Astrocyte (in vitro differentiated cells and primary cell): ENCODE measurements at regions not wholly inside any gene's neighbourhood (a gene's known extent, or its start where the extent isn't known, plus 50 kb on each side); places are given as distances from the start of the nearest gene placed in this dataset.

Experiments used
- DNase-seq: peaks from one replicate; pipeline ENCODE4 v3.0.0-alpha.2; 2010; ENCODE audit warnings: low read depth
- FAIRE-seq: peaks from 2 replicates; lab custom pipeline; 2011; peaks lifted over from hg19 to GRCh38; lab: Jason Lieb, UNC
- H2AFZ ChIP-seq: 2 replicates; pipeline ENCODE4 v1.6.0; 2012; ENCODE audit warnings: low read depth, low read length, inconsistent platforms
- H3K27ac ChIP-seq: 2 replicates; pipeline ENCODE4 v1.5.1; 2011; ENCODE audit warnings: low read depth, low read length, inconsistent platforms
- H3K27me3 ChIP-seq: 2 replicates; pipeline ENCODE4 v1.6.0; 2011; ENCODE audit warnings: low read length, inconsistent platforms; ENCODE audit not compliant: insufficient read depth
- H3K36me3 ChIP-seq: 2 replicates; pipeline ENCODE4 v1.5.1; 2011; ENCODE audit warnings: low read length, inconsistent platforms; ENCODE audit not compliant: insufficient read depth
- H3K4me1 ChIP-seq: 2 replicates; pipeline ENCODE4 v1.5.1; 2011; ENCODE audit warnings: low read length, inconsistent platforms; ENCODE audit not compliant: insufficient read depth
- H3K4me2 ChIP-seq: 2 replicates; pipeline ENCODE4 v1.6.0; 2012; ENCODE audit warnings: low read length, inconsistent platforms
- H3K4me3 ChIP-seq: 2 replicates; pipeline ENCODE4 v1.5.1; 2011; ENCODE audit warnings: low read depth, mild to moderate bottlenecking, low read length, inconsistent platforms; ENCODE audit not compliant: insufficient read depth
- H3K79me2 ChIP-seq: 2 replicates; pipeline ENCODE4 v1.6.0; 2012; ENCODE audit warnings: mild to moderate bottlenecking, low read length, inconsistent platforms; ENCODE audit not compliant: insufficient read depth
- H3K9ac ChIP-seq: 2 replicates; pipeline ENCODE4 v1.6.0; 2012; ENCODE audit warnings: mild to moderate bottlenecking, low read length, inconsistent platforms
- H3K9me3 ChIP-seq: 2 replicates; pipeline ENCODE4 v1.5.1; 2012; ENCODE audit warnings: low read depth, mild to moderate bottlenecking, low read length, inconsistent platforms; ENCODE audit not compliant: insufficient read depth
- H4K20me1 ChIP-seq: 2 replicates; pipeline ENCODE4 v1.6.0; 2012; ENCODE audit warnings: low read length, inconsistent platforms; ENCODE audit not compliant: insufficient read depth
- H3K27ac Mint-ChIP-seq: one replicate; pipeline ENCODE4 v1.8.0; 2021; ENCODE audit warnings: mild to moderate bottlenecking, mixed read lengths; ENCODE audit not compliant: unreplicated experiment
- H3K27me3 Mint-ChIP-seq: one replicate; pipeline ENCODE4 v1.8.0; 2021; ENCODE audit warnings: low read depth, mixed read lengths; ENCODE audit not compliant: unreplicated experiment
- H3K36me3 Mint-ChIP-seq: one replicate; pipeline ENCODE4 v1.8.0; 2021; ENCODE audit warnings: low read depth, mixed read lengths; ENCODE audit not compliant: unreplicated experiment
- H3K4me1 Mint-ChIP-seq: one replicate; pipeline ENCODE4 v1.8.0; 2021; ENCODE audit warnings: low read depth, mixed read lengths; ENCODE audit not compliant: unreplicated experiment
- H3K4me3 Mint-ChIP-seq: one replicate; pipeline ENCODE4 v1.8.0; 2021; ENCODE audit warnings: mild to moderate bottlenecking, moderate library complexity, mixed read lengths; ENCODE audit not compliant: unreplicated experiment
- H3K9me3 Mint-ChIP-seq: one replicate; pipeline ENCODE4 v1.8.0; 2021; ENCODE audit warnings: mild to moderate bottlenecking, mixed read lengths; ENCODE audit not compliant: unreplicated experiment
- EZH2 ChIP-seq: IDR thresholded peaks from 2 replicates; pipeline ENCODE4 v1.6.1; 2012; ENCODE audit warnings: mild to moderate bottlenecking, low read length, inconsistent platforms; ENCODE audit not compliant: insufficient read depth
- TF ChIP-seq, protein P1 (sequence below): IDR thresholded peaks from 2 replicates; pipeline ENCODE4 v1.5.1; 2011; ENCODE audit warnings: low read depth, mild to moderate bottlenecking, inconsistent platforms, low read length, moderate library complexity; ENCODE audit not compliant: insufficient read depth

GRCh38 chr6:19988555-19988954 lies 151.4 kb downstream of the ID4 start:
- TF ChIP-seq, protein P1, sequence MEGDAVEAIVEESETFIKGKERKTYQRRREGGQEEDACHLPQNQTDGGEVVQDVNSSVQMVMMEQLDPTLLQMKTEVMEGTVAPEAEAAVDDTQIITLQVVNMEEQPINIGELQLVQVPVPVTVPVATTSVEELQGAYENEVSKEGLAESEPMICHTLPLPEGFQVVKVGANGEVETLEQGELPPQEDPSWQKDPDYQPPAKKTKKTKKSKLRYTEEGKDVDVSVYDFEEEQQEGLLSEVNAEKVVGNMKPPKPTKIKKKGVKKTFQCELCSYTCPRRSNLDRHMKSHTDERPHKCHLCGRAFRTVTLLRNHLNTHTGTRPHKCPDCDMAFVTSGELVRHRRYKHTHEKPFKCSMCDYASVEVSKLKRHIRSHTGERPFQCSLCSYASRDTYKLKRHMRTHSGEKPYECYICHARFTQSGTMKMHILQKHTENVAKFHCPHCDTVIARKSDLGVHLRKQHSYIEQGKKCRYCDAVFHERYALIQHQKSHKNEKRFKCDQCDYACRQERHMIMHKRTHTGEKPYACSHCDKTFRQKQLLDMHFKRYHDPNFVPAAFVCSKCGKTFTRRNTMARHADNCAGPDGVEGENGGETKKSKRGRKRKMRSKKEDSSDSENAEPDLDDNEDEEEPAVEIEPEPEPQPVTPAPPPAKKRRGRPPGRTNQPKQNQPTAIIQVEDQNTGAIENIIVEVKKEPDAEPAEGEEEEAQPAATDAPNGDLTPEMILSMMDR: no peak
- TF ChIP-seq EZH2: no peak
- FAIRE-seq: no peak
- no peaks in the 10 kb centered on the region for H4K20me1 ChIP-seq

GRCh38 chr6:19991176-19991575 lies 154.0 kb downstream of the ID4 start:
- Mint-ChIP-seq H3K4me3 (no peak overlapping the region), H3K4me1 (no peaks in the 10 kb centered on the region), H3K9me3 (no peaks in the 10 kb centered on the region), H3K27me3 (no peaks in the 10 kb centered on the region), H3K27ac (no peak overlapping the region), H3K36me3 (no peaks in the 10 kb centered on the region)
- DNase-seq (no peak), FAIRE-seq (no peak)
- Histone ChIP-seq H3K79me2 (no peaks in the 10 kb centered on the region), H3K27me3 (no peaks in the 10 kb centered on the region), H3K27ac (no peak overlapping the region), H2AFZ (no peak overlapping the region), H3K9me3 (no peaks in the 10 kb centered on the region), H4K20me1 (no peaks in the 10 kb centered on the region), H3K4me3 (no peak overlapping the region), H3K9ac (no peak overlapping the region), H3K36me3 (no peaks in the 10 kb centered on the region), H3K4me2 (no peak overlapping the region), H3K4me1 (no peaks in the 10 kb centered on the region)
- TF ChIP-seq, protein P1: no peak
- TF ChIP-seq EZH2: no peak

More at GRCh38 chr6:19988555-19988954, 151.4 kb downstream of the ID4 start:
- no peaks in the 10 kb centered on the region for H3K27me3 ChIP-seq
- H3K4me1 ChIP-seq: no peaks in the 10 kb centered on the region
- Mint-ChIP-seq H3K9me3 (no peaks in the 10 kb centered on the region), H3K27me3 (peaks cover 2% of the 10 kb centered on the region), H3K4me1 (no peaks in the 10 kb centered on the region), H3K36me3 (no peaks in the 10 kb centered on the region), H3K27ac (no peak overlapping the region), H3K4me3 (no peak overlapping the region)
- no peak overlapping the region for H3K4me3 ChIP-seq
- peak; percentile 21 for DNase-seq
- H3K9me3 ChIP-seq: peaks cover 2% of the 10 kb centered on the region
- no peak overlapping the region for H2AFZ ChIP-seq
- no peak overlapping the region for H3K9ac ChIP-seq
- H3K27ac ChIP-seq: no peak overlapping the region
- H3K79me2 ChIP-seq: no peaks in the 10 kb centered on the region
- H3K36me3 ChIP-seq: no peaks in the 10 kb centered on the region
- H3K4me2 ChIP-seq: no peak overlapping the region

- H4K20me1 ChIP-seq: no peaks in the 10 kb centered on the region
- no peak overlapping the region for H3K4me3 Mint-ChIP-seq
- H3K27ac ChIP-seq: no peak overlapping the region
- no peak for TF ChIP-seq EZH2
- TF ChIP-seq, protein P1: no peak
- no peak overlapping the region for H3K9ac ChIP-seq
- H3K9me3 ChIP-seq: no peaks in the 10 kb centered on the region
- H3K36me3 ChIP-seq: no peaks in the 10 kb centered on the region
- H3K27ac Mint-ChIP-seq: no peak overlapping the region
- no peaks in the 10 kb centered on the region for H3K36me3 Mint-ChIP-seq
- H3K27me3 Mint-ChIP-seq: peaks cover 3% of the 10 kb centered on the region
- H3K4me3 ChIP-seq: no peak overlapping the region
- no peaks in the 10 kb centered on the region for H3K79me2 ChIP-seq
- DNase-seq (no peak), FAIRE-seq (no peak)
- no peaks in the 10 kb centered on the region for H3K4me1 ChIP-seq
- H3K4me2 ChIP-seq: no peak overlapping the region
- H3K9me3 Mint-ChIP-seq: peaks cover 5% of the 10 kb centered on the region
- H3K27me3 ChIP-seq: no peaks in the 10 kb centered on the region
- no peaks in the 10 kb centered on the region for H3K4me1 Mint-ChIP-seq
- H2AFZ ChIP-seq: no peak overlapping the region
Observed at GRCh38 chr6:19994909-19995308, 157.7 kb downstream of the ID4 start.
